HEK293 (cell line): ENCODE measurements at regions not wholly inside any gene's neighbourhood (a gene's known extent, or its start where the extent isn't known, plus 50 kb on each side); places are given as distances from the start of the nearest gene placed in this dataset.

Experiments used
- CTCF ChIA-PET: fragments of 350-600 bp; formaldehyde crosslinking; extraction: SDS; loops from one replicate; lab custom pipeline; 2021; ENCODE audit warnings: antibody characterized with exemption; lab: Yijun Ruan, JAX
- POLR2A ChIA-PET: fragments of 300-600 bp; formaldehyde crosslinking; extraction: SDS; loops from one replicate; lab custom pipeline; 2020; ENCODE audit warnings: antibody characterized with exemption, inconsistent platforms; lab: Yijun Ruan, JAX
- H3K27ac ChIP-seq: fragments of 200-500 bp; sonication (Bioruptor generic); 2 replicates; pipeline ENCODE4 v1.5.1; 2014; ENCODE audit warnings: low read depth, low read length, control low read depth, inconsistent platforms; ENCODE audit errors: extremely low read depth
- H3K36me3 ChIP-seq, 2 experiments: fragments of 200-500 bp in 1 of 2; sonication (Bioruptor generic) in 1 of 2; 1 replicate in 1 of 2; 2 replicates in 1 of 2; pipeline ENCODE4 v1.5.1; 2014 to 2017; ENCODE audit warnings: inconsistent platforms in 2 of 2, low read length in 2 of 2; ENCODE audit not compliant: control insufficient read depth in 2 of 2, insufficient read depth in 1 of 2
- H3K4me1 ChIP-seq: fragments of 200-500 bp; sonication (Bioruptor generic); 2 replicates; pipeline ENCODE4 v1.5.1; 2014; ENCODE audit warnings: mild to moderate bottlenecking, low read length, inconsistent platforms; ENCODE audit not compliant: control insufficient read depth, insufficient read depth
- H3K4me3 ChIP-seq: 2 replicates; pipeline ENCODE4 v1.5.1; 2011; ENCODE audit warnings: low read depth, mild to moderate bottlenecking, control low read depth, low read length, moderate library complexity
- H3K9me3 ChIP-seq: fragments of 200-500 bp; sonication (Bioruptor generic); 2 replicates; pipeline ENCODE4 v1.5.1; 2014; ENCODE audit warnings: low read depth, low read length, inconsistent platforms; ENCODE audit not compliant: control insufficient read depth, insufficient read depth
- AEBP2 ChIP-seq: fragments of 450-650 bp; formaldehyde crosslinking; IDR thresholded peaks from 2 replicates; pipeline ENCODE4 v1.5.1; 2016; ENCODE audit warnings: missing biosample characterization, missing genetic modification characterization, borderline replicate concordance
- BCL11B ChIP-seq: fragments of 450-650 bp; formaldehyde crosslinking; IDR thresholded peaks from 2 replicates; pipeline ENCODE4 v1.5.1; 2016; ENCODE audit warnings: low read depth, missing biosample characterization, missing genetic modification characterization
- MEIS1 ChIP-seq: sonication (generic); formaldehyde crosslinking; IDR thresholded peaks from 2 replicates; pipeline ENCODE4 v1.8.1; 2022; ENCODE audit warnings: missing genetic modification reagents, mild to moderate bottlenecking, borderline replicate concordance
- OSR2 ChIP-seq: fragments of 450-650 bp; formaldehyde crosslinking; IDR thresholded peaks from 2 replicates; pipeline ENCODE4 v1.5.1; 2016; ENCODE audit warnings: missing biosample characterization, missing genetic modification characterization
- PRDM2 ChIP-seq: fragments of 450-650 bp; formaldehyde crosslinking; IDR thresholded peaks from 2 replicates; pipeline ENCODE4 v1.5.1; 2016; ENCODE audit warnings: missing biosample characterization, missing genetic modification characterization, borderline replicate concordance
- REST ChIP-seq: fragments of 450-650 bp; formaldehyde crosslinking; IDR thresholded peaks from 2 replicates; pipeline ENCODE4 v1.5.1; 2016; ENCODE audit warnings: missing biosample characterization, missing genetic modification characterization
- ZNF114 ChIP-seq: fragments of 450-650 bp; formaldehyde crosslinking; IDR thresholded peaks from 2 replicates; pipeline ENCODE4 v1.5.0; 2017; ENCODE audit warnings: missing biosample characterization, missing genetic modification characterization
- ZNF140 ChIP-seq: fragments of 450-650 bp; formaldehyde crosslinking; IDR thresholded peaks from 2 replicates; pipeline ENCODE4 v1.5.1; 2016; ENCODE audit warnings: missing biosample characterization, missing genetic modification characterization
- ZNF175 ChIP-seq: fragments of 450-650 bp; formaldehyde crosslinking; IDR thresholded peaks from 2 replicates; pipeline ENCODE4 v1.5.1; 2016; ENCODE audit warnings: missing biosample characterization, missing genetic modification characterization
- ZNF24 ChIP-seq: fragments of 450-650 bp; formaldehyde crosslinking; IDR thresholded peaks from 2 replicates; pipeline ENCODE4 v1.5.1; 2016; ENCODE audit warnings: missing biosample characterization, missing genetic modification characterization
- ZNF354C ChIP-seq: fragments of 450-650 bp; formaldehyde crosslinking; IDR thresholded peaks from 2 replicates; pipeline ENCODE4 v1.5.1; 2016; ENCODE audit warnings: missing biosample characterization, missing genetic modification characterization, low read depth, borderline replicate concordance
- ZNF37A ChIP-seq: fragments of 450-650 bp; IDR thresholded peaks from 2 replicates; pipeline ENCODE4 v1.5.1; 2018; ENCODE audit warnings: missing biosample characterization, missing genetic modification characterization
- ZNF510 ChIP-seq: fragments of 450-650 bp; formaldehyde crosslinking; IDR thresholded peaks from 2 replicates; pipeline ENCODE4 v1.5.1; 2018; ENCODE audit warnings: mild to moderate bottlenecking, missing genetic modification characterization, missing biosample characterization; ENCODE audit not compliant: insufficient replicate concordance
- ZNF776 ChIP-seq: fragments of 450-650 bp; formaldehyde crosslinking; IDR thresholded peaks from 2 replicates; pipeline ENCODE4 v1.5.0; 2017; ENCODE audit warnings: missing biosample characterization, missing genetic modification characterization, borderline replicate concordance
- ZNF837 ChIP-seq: fragments of 450-650 bp; formaldehyde crosslinking; IDR thresholded peaks from 2 replicates; pipeline ENCODE4 v1.5.1; 2016; ENCODE audit warnings: missing biosample characterization, missing genetic modification characterization
- ZSCAN5A ChIP-seq: fragments of 450-650 bp; formaldehyde crosslinking; IDR thresholded peaks from 2 replicates; pipeline ENCODE4 v1.5.1; 2016; ENCODE audit warnings: missing biosample characterization, missing genetic modification characterization

- Histone ChIP-seq H3K4me1 (no peaks in the 10 kb centered on the region), H3K4me3 (no peak overlapping the region), H3K36me3 (no peaks in the 10 kb centered on the region), H3K27ac (no peak overlapping the region), H3K9me3 (no peaks in the 10 kb centered on the region)
- TF ChIP-seq ZNF837 (tag by site-specific recombination), result no peak
- TF ChIP-seq REST (tag by site-specific recombination), result no peak
- CTCF ChIA-PET, result interaction anchor here (7.4 kb wide), 1 partner anchor 15 kb away, joined by 53 read pairs; no protein-coding TSS in a partner anchor
- POLR2A ChIA-PET, result no interaction called here
Measured at GRCh38 chr11:30113326-30113898, 96.6 kb upstream of the KCNA4 start.

- ChIA-PET CTCF (interaction anchor here (0.6 to 7.4 kb wide), 6 partner anchors 12 to 482 kb away, joined by 3 to 53 read pairs (median 4); no protein-coding TSS in a partner anchor), POLR2A (no interaction called here)
- Histone ChIP-seq H3K36me3 (no peaks in the 10 kb centered on the region), H3K4me1 (no peaks in the 10 kb centered on the region), H3K4me3 (no peak overlapping the region), H3K27ac (no peak overlapping the region), H3K9me3 (no peaks in the 10 kb centered on the region)
- TF ChIP-seq ZNF24 (tag by site-specific recombination), result no peak
- TF ChIP-seq PRDM2 (tag by site-specific recombination), result no peak
- no peak for TF ChIP-seq AEBP2
- no peak for TF ChIP-seq OSR2
- no peak for TF ChIP-seq ZSCAN5A
Measured at GRCh38 chr11:30116512-30116911, 99.7 kb upstream of the KCNA4 start.

- TF ChIP-seq MEIS1 (CRISPR knock-in tag) (no peak), ZNF140 (tag by site-specific recombination) (no peak), ZNF175 (tag by site-specific recombination) (no peak), ZNF776 (tag by site-specific recombination) (no peak), BCL11B (tag by site-specific recombination) (no peak), ZNF37A (tag by site-specific recombination) (no peak), ZNF114 (tag by site-specific recombination) (no peak), ZNF354C (no peak), ZNF510 (tag by site-specific recombination) (no peak)
- Histone ChIP-seq H3K4me1 (no peaks in the 10 kb centered on the region), H3K27ac (no peak overlapping the region), H3K36me3 (no peaks in the 10 kb centered on the region), H3K9me3 (no peaks in the 10 kb centered on the region), H3K4me3 (no peak overlapping the region)
- POLR2A ChIA-PET, result no interaction called here
- CTCF ChIA-PET, result no interaction called here
Measured at GRCh38 chr11:30120045-30120589, 103.3 kb upstream of the KCNA4 start.
